Mesothelial cell of epicardium (in vitro differentiated cells): ENCODE measurements at regions not wholly inside any gene's neighbourhood (a gene's known extent, or its start where the extent isn't known, plus 50 kb on each side); places are given as distances from the start of the nearest gene placed in this dataset.

ENCODE experiments used
- DNase-seq, 2 experiments: peaks; one replicate each; pipeline ENCODE4 v3.0.0; 2021; ENCODE audit warnings: low spot score in 2 of 2; ENCODE audit not compliant: unreplicated experiment in 2 of 2
- H3K27ac Mint-ChIP-seq: 2 replicates; pipeline ENCODE4 v1.8.0; 2021; ENCODE audit warnings: mixed read lengths
- H3K27me3 Mint-ChIP-seq: 2 replicates; pipeline ENCODE4 v1.8.0; 2021; ENCODE audit warnings: low read depth, mixed read lengths
- H3K36me3 Mint-ChIP-seq: 2 replicates; pipeline ENCODE4 v1.8.0; 2021; ENCODE audit warnings: mixed read lengths
- H3K4me1 Mint-ChIP-seq: 2 replicates; pipeline ENCODE4 v1.8.0; 2021; ENCODE audit warnings: mixed read lengths
- H3K4me3 Mint-ChIP-seq: 2 replicates; pipeline ENCODE4 v1.8.0; 2021; ENCODE audit warnings: mild to moderate bottlenecking, moderate library complexity, mixed read lengths
- H3K9me3 Mint-ChIP-seq: 2 replicates; pipeline ENCODE4 v1.8.0; 2021; ENCODE audit warnings: mixed read lengths
- CTCF ChIP-seq: fragments of 200-600 bp; sonication (generic); IDR thresholded peaks from one replicate; pipeline ENCODE4 v1.5.0; 2021; ENCODE audit warnings: antibody characterized with exemption; ENCODE audit not compliant: unreplicated experiment

DNA sequence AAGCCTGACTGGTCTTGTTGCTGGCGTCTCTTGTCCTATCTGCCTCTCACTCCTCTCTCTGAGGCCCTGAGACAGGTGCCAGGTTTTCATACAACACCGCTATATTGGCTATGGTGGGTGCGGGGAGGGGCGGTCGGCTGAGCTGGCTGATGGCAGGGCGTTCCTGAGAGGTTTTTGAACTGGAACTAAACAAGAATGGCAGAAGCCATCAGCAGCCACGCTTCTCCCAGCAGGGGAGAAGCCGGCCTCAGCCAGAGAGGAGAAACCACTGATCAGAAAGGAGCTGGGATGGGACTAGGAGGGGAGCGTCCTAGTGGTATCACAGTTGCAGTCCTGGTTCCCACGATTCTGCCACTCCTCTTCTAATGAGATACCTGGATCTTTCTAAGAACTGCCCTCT is 89.9 kb upstream of the PRR23E start:
- Mint-ChIP-seq H3K4me1 (no peaks in the 10 kb centered on the region), H3K9me3 (no peaks in the 10 kb centered on the region), H3K27me3 (peaks cover 13% of the 10 kb centered on the region), H3K36me3 (no peaks in the 10 kb centered on the region), H3K4me3 (no peak overlapping the region), H3K27ac (no peak overlapping the region)
- no peak for DNase-seq
- TF ChIP-seq CTCF: no peak

DNA sequence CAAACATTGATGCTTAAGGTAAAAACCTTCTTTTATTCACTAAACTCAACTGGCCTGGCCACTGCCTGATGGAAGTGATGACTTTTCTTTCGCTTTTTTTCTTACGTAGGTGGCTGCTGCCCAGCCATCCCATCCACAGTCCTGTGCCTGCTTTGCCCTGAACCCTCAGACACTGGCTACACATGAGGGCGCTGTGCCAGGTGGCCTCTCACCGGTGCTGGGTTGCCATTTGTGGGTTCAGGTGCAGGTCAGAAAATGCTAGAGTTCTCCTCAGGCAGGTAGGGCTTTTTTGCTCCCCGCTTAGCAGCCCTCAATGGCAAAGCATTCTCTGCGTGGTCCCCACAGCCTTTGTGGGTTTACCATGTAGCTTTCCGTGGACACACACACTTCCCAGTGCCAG is 88.3 kb upstream of the PRR23E start:
- Mint-ChIP-seq H3K36me3 (no peaks in the 10 kb centered on the region), H3K27ac (no peak overlapping the region), H3K4me3 (no peak overlapping the region), H3K27me3 (peaks cover 13% of the 10 kb centered on the region), H3K4me1 (no peaks in the 10 kb centered on the region), H3K9me3 (no peaks in the 10 kb centered on the region)
- no peak for TF ChIP-seq CTCF
- no peak for DNase-seq

DNA sequence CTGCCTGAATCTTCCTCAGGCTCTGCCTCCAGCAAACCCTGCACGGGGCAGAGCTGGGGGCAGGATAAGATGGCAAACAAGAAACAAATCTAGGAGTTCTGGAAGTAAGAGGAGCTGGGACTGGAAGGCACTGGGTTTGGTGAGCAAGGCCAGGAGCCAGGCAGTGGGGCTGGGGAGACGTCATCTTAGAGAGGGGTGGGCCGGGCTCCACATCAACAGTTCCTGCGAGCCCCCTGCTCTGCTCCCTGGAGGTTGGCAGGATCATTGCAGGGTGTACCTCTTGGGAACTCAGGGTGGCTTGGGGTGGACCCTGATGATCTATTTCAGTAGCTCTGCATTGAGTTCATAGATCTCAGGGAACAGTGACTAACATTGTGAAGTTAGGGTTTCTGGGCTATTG is 87.3 kb upstream of the PRR23E start:
- H3K4me1 Mint-ChIP-seq: no peaks in the 10 kb centered on the region
- DNase-seq: no peak
- no peak overlapping the region for H3K27ac Mint-ChIP-seq

GRCh38 chr3:127106053-127106452 is 86.9 kb upstream of the PRR23E start:
- Mint-ChIP-seq H3K4me3 (no peak overlapping the region), H3K27ac (no peak overlapping the region), H3K9me3 (peaks cover 2% of the 10 kb centered on the region), H3K4me1 (no peaks in the 10 kb centered on the region), H3K36me3 (no peaks in the 10 kb centered on the region), H3K27me3 (peaks cover 10% of the 10 kb centered on the region)
- no peak for TF ChIP-seq CTCF
- no peak for DNase-seq

More for the DNA sequence above, 87.3 kb upstream of the PRR23E start:
- Mint-ChIP-seq H3K36me3 (no peaks in the 10 kb centered on the region), H3K9me3 (no peaks in the 10 kb centered on the region), H3K27me3 (peaks cover 14% of the 10 kb centered on the region), H3K4me3 (no peak overlapping the region)
- TF ChIP-seq CTCF: no peak

DNA sequence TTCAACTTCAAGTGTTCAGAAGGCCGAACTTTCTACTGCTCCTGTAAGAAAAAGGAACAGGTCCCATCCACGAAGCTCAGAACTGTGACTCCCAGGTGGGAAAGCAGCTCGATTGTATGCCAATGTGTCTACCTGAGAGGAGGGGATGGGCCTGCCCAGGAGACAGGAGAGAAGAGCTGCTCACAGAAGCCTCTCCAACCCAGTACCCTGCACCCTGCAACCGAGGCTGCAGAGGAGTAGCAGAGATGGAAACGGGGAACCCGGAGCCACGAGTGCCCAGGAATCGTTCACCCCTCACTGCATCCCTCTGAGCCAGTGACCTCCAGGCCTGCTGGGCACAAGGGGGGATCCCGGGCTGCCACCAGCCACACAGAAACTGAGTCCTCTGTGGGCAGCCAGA is 86.5 kb upstream of the PRR23E start:
- Mint-ChIP-seq H3K27ac (no peak overlapping the region), H3K36me3 (no peaks in the 10 kb centered on the region), H3K9me3 (peaks cover 6% of the 10 kb centered on the region), H3K4me3 (no peak overlapping the region), H3K4me1 (no peaks in the 10 kb centered on the region), H3K27me3 (peaks cover 10% of the 10 kb centered on the region)
- DNase-seq: no peak
- no peak for TF ChIP-seq CTCF

GRCh38 chr3:127107002-127107401 is 85.9 kb upstream of the PRR23E start:
- Mint-ChIP-seq H3K27me3 (peaks cover 10% of the 10 kb centered on the region), H3K36me3 (no peaks in the 10 kb centered on the region)
- TF ChIP-seq CTCF: no peak

More at GRCh38 chr3:127107002-127107401, 85.9 kb upstream of the PRR23E start:
- Mint-ChIP-seq H3K27ac (no peak overlapping the region), H3K4me3 (no peak overlapping the region), H3K4me1 (no peaks in the 10 kb centered on the region), H3K9me3 (peaks cover 9% of the 10 kb centered on the region)
- DNase-seq: no peak
